Mesodermal cell (in vitro differentiated cells): ENCODE measurements at regions not wholly inside any gene's neighbourhood (a gene's known extent, or its start where the extent isn't known, plus 50 kb on each side); places are given as distances from the start of the nearest gene placed in this dataset.
A peak's percentile ranks its signal among the peaks of the same experiment; 100 is the strongest.

Source experiments
- H3K27ac ChIP-seq: 2 replicates; pipeline ENCODE4 v1.7.0; 2013; ENCODE audit warnings: mild to moderate bottlenecking, low read depth, low read length, moderate library complexity; ENCODE audit not compliant: severe bottlenecking
- H3K36me3 ChIP-seq: 2 replicates; pipeline ENCODE4 v1.7.1; 2013; ENCODE audit warnings: mild to moderate bottlenecking, low read length, moderate library complexity; ENCODE audit not compliant: control insufficient read depth, insufficient read depth
- H3K4me1 ChIP-seq: one replicate; pipeline ENCODE4 v1.7.1; 2013; ENCODE audit warnings: mild to moderate bottlenecking, low read length; ENCODE audit not compliant: insufficient read depth, control insufficient read depth, poor library complexity, severe bottlenecking
- H3K4me3 ChIP-seq: 2 replicates; pipeline ENCODE4 v1.7.0; 2013; ENCODE audit warnings: low read length, control low read depth, mild to moderate bottlenecking; ENCODE audit not compliant: insufficient read depth, poor library complexity, severe bottlenecking; ENCODE audit errors: extremely low read depth
- H3K9me3 ChIP-seq: 2 replicates; pipeline ENCODE4 v1.7.1; 2013; ENCODE audit warnings: mild to moderate bottlenecking, low read length, moderate library complexity; ENCODE audit not compliant: control insufficient read depth
- WGBS, 2 experiments: methylation state at CpG; one replicate each; pipeline ENCODE4 v1.1.5; 2013; ENCODE audit warnings: missing lambda C conversion rate in 2 of 2; ENCODE audit not compliant: insufficient coverage in 2 of 2; 5-methylcytosine and 5-hydroxymethylcytosine counted together

- no peak overlapping the region for H3K4me3 ChIP-seq
- H3K36me3 ChIP-seq, result no peaks in the 10 kb centered on the region
- peaks cover 4% of the 10 kb centered on the region for H3K9me3 ChIP-seq
- 89% methylated on average over 6 to 7 of the region's 11 CpGs for WGBS, 2 experiments
- H3K27ac ChIP-seq, result no peak overlapping the region
- no peaks in the 10 kb centered on the region for H3K4me1 ChIP-seq
Measured at GRCh38 chr16:65855171-65856145, 511.0 kb upstream of the CDH5 start.

- Histone ChIP-seq H3K27ac (no peak overlapping the region), H3K4me3 (no peak overlapping the region), H3K9me3 (no peaks in the 10 kb centered on the region), H3K4me1 (peaks cover 6% of the 10 kb centered on the region), H3K36me3 (no peaks in the 10 kb centered on the region)
- WGBS, 2 experiments, result 83 to 100% methylated on average over 1 of the region's 1 CpG
Measured at GRCh38 chr16:65846210-65846602, 520.3 kb upstream of the CDH5 start.

DNA sequence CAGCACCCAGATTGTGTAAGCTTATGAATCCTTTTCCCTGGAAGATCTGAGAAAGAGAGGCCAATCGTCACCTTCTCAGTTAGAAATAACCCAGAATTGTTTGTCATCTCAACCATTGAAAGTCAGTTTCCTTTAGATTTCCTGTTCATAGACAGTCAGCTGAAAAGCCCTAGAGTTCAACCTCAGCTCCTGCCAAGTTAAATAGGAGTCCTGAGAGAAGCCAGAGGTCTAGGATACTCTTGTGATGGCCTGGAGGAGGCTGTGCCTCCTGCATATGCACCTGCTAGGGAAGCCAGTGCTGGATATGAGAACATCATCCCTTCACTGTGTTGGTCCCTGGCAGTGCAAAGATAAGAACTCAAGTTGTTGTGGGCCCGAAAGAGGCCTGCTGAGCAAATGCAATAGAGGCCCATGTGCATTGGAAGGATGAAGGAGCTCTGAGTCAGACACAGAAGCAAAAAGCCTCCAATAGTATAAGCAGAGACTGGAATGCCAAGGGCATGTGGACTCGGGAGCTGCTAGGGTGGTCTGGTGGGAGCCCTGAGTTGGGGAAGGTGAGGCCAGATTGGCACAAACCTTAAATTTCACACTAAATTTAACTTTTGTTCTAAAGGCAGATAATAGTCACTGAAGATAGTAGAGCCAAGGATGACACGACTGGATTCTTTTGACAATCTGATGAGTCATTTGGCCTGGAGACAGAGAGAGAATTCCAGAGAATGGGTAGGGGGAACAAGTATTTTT is 520.9 kb upstream of the CDH5 start:
- Histone ChIP-seq H3K27ac (no peak overlapping the region), H3K9me3 (no peaks in the 10 kb centered on the region), H3K36me3 (no peaks in the 10 kb centered on the region), H3K4me3 (no peak overlapping the region), H3K4me1 (peaks cover 6% of the 10 kb centered on the region)
- 50 to 51% methylated on average over 3 of the region's 4 CpGs for WGBS, 2 experiments

- WGBS, 2 experiments, result 80% methylated on average over 1 of the region's 2 CpGs; no CpG with 5 or more reads in 1 of the 2 experiments
- Histone ChIP-seq H3K4me3 (no peak overlapping the region), H3K36me3 (no peaks in the 10 kb centered on the region), H3K4me1 (peaks cover 6% of the 10 kb centered on the region), H3K9me3 (no peaks in the 10 kb centered on the region), H3K27ac (no peak overlapping the region)
Measured at GRCh38 chr16:65843941-65844340, 522.5 kb upstream of the CDH5 start.

- no peak overlapping the region for H3K27ac ChIP-seq
- H3K4me3 ChIP-seq, result no peak overlapping the region
- H3K9me3 ChIP-seq, result no peaks in the 10 kb centered on the region
- peaks cover 6% of the 10 kb centered on the region for H3K4me1 ChIP-seq
- no peaks in the 10 kb centered on the region for H3K36me3 ChIP-seq
- WGBS, 2 experiments, result no CpG with 5 or more reads among the region's 1 CpG
Measured at GRCh38 chr16:65842067-65842466, 524.4 kb upstream of the CDH5 start.

DNA sequence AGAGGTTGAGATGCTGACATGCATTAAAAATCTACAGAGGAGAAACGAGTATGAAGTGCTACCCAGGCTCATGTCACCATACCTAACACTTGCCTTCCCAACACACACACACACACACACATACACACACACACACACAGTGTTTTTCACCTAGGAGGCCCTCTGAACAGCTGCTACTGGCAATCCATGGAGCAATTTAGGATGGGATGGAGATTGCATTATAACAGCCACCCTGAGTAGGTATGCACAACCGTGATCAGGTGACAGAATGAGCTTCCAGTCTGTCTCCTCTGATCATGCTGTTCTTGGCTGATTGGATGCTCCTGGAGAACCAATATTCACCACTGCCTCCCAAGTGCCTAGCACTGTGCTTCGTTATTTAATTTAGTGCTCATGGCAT is 528.5 kb upstream of the CDH5 start:
- H3K36me3 ChIP-seq, result no peaks in the 10 kb centered on the region
- no peak overlapping the region for H3K4me3 ChIP-seq
- H3K4me1 ChIP-seq, result peaks cover 1% of the 10 kb centered on the region
- no peak overlapping the region for H3K27ac ChIP-seq
- H3K9me3 ChIP-seq, result no peaks in the 10 kb centered on the region
- 95 to 100% methylated on average over 1 to 2 of the region's 3 CpGs for WGBS, 2 experiments

- Histone ChIP-seq H3K27ac (no peak overlapping the region), H3K4me3 (no peak overlapping the region), H3K36me3 (no peaks in the 10 kb centered on the region), H3K4me1 (peaks cover 6% of the 10 kb centered on the region), H3K9me3 (no peaks in the 10 kb centered on the region)
- WGBS, 2 experiments, result no CpG with 5 or more reads among the region's 3 CpGs
Measured at GRCh38 chr16:65837464-65837863, 529.0 kb upstream of the CDH5 start.

DNA sequence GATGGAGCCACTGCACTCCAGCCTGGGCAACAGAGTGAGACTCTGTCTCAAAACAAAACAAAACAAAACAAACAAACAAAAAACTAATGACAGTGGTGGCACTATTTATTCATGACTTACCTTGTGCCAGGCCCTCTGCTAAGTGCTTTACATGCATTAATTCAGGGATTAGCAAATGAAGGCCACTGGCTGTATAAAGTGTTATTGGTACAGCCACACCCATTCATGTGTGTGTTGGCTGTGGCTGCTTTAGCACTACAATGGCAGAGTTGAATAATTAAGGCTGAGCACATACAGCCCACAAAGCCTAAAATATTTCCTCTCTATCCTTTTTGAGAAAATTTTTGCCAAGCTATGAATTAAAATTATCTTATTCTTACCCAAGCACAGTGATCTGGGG is 531.8 kb upstream of the CDH5 start:
- Histone ChIP-seq H3K4me1 (peaks cover 12% of the 10 kb centered on the region), H3K9me3 (no peaks in the 10 kb centered on the region), H3K27ac (no peak overlapping the region), H3K36me3 (no peaks in the 10 kb centered on the region), H3K4me3 (no peak overlapping the region)

GRCh38 chr16:65833171-65833871 is 533.2 kb upstream of the CDH5 start:
- Histone ChIP-seq H3K36me3 (no peaks in the 10 kb centered on the region), H3K27ac (no peak overlapping the region), H3K4me1 (peaks cover 12% of the 10 kb centered on the region), H3K4me3 (no peak overlapping the region), H3K9me3 (no peaks in the 10 kb centered on the region)
- WGBS, 2 experiments, result 81 to 92% methylated on average over 3 of the region's 4 CpGs

DNA sequence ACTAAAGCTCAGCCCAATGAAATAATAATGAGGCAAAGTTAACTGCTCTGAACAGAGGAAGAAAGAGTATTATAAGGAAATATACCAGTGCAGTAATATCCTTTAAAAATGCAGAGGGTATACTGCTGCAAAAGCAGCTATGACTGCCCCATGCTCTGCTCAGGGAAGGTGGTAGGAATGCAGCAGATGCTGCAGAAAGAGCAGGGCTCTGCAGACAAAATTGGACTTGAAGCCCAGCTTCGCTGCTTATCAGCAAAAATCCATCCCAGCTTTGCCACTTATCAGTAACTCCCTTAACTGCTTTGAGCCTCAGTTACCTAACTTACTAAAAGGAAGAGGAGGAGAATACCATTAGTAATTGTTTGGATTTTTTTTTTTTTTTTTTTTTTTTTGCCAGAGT is 533.8 kb upstream of the CDH5 start:
- Histone ChIP-seq H3K4me3 (no peak overlapping the region), H3K4me1 (peaks cover 12% of the 10 kb centered on the region), H3K36me3 (no peaks in the 10 kb centered on the region), H3K9me3 (no peaks in the 10 kb centered on the region), H3K27ac (peak overlapping the region; percentile 13)
- WGBS, 2 experiments, result no CpG with 5 or more reads among the region's 1 CpG
